Liver (tissue), 8 donors: ENCODE measurements at regions not wholly inside any gene's neighbourhood (a gene's known extent, or its start where the extent isn't known, plus 50 kb on each side); places are given as distances from the start of the nearest gene placed in this dataset.
A peak's percentile ranks its signal among the peaks of the same experiment; 100 is the strongest.

Experiments used
- DNase-seq: peaks from one replicate; pipeline ENCODE4 v3.0.0-alpha.2; 2017; ENCODE audit warnings: low spot score
- H3K27ac ChIP-seq, 2 donors: one replicate each; pipeline ENCODE4 v1.7.0; 2013; ENCODE audit warnings: inconsistent platforms in 2 of 2, low read length in 2 of 2, control low read depth in 1 of 2, low read depth in 1 of 2, mild to moderate bottlenecking in 1 of 2
- H3K27me3 ChIP-seq, 4 donors: one replicate each; pipeline versions ENCODE4 v1.6.1 to v1.7.0; 2013; ENCODE audit warnings: low read length in 3 of 4, inconsistent platforms in 1 of 4, mild to moderate bottlenecking in 1 of 4, moderate library complexity in 1 of 4; ENCODE audit not compliant: control insufficient read depth in 4 of 4, insufficient read depth in 4 of 4
- H3K36me3 ChIP-seq, 4 donors: one replicate each; pipeline versions ENCODE4 v1.6.1 to v1.7.0; 2013; ENCODE audit warnings: low read length in 3 of 4, mild to moderate bottlenecking in 3 of 4, low read depth in 1 of 4, moderate library complexity in 1 of 4; ENCODE audit not compliant: control insufficient read depth in 4 of 4, insufficient read depth in 3 of 4
- H3K4me1 ChIP-seq, 4 donors: one replicate each; pipeline versions ENCODE4 v1.6.1 to v1.7.0; 2013; ENCODE audit warnings: low read length in 3 of 4, mild to moderate bottlenecking in 3 of 4, moderate library complexity in 1 of 4; ENCODE audit not compliant: control insufficient read depth in 4 of 4, insufficient read depth in 4 of 4
- H3K4me3 ChIP-seq, 3 donors: one replicate each; pipeline versions ENCODE4 v1.6.1 to v1.7.0; 2013; ENCODE audit warnings: low read length in 3 of 3, control low read depth in 1 of 3, low read depth in 1 of 3, mild to moderate bottlenecking in 1 of 3
- H3K9ac ChIP-seq, 2 donors: one replicate each; pipeline ENCODE4 v1.7.0; 2013; ENCODE audit warnings: low read length in 2 of 2, mild to moderate bottlenecking in 2 of 2, moderate library complexity in 2 of 2, control low read depth in 1 of 2, low read depth in 1 of 2
- H3K9me3 ChIP-seq, 4 donors: one replicate each; pipeline versions ENCODE4 v1.6.1 to v1.7.0; 2013; ENCODE audit warnings: low read length in 3 of 4; ENCODE audit not compliant: control insufficient read depth in 4 of 4
- EGR1 ChIP-seq, 2 donors: IDR thresholded peaks; 2 replicates each; pipeline ENCODE4 v1.6.1; 2016 to 2018; ENCODE audit warnings: antibody characterized with exemption in 2 of 2, low read depth in 2 of 2
- FOXA1 ChIP-seq: IDR thresholded peaks from 2 replicates; pipeline ENCODE4 v1.6.1; 2016; ENCODE audit warnings: antibody characterized with exemption
- FOXA2 ChIP-seq: IDR thresholded peaks from 2 replicates; pipeline ENCODE4 v1.6.1; 2016; ENCODE audit warnings: antibody characterized with exemption
- GABPA ChIP-seq, 2 donors: IDR thresholded peaks in 1 of 2; conservative IDR thresholded peaks in 1 of 2; 2 replicates each; pipeline ENCODE4 v1.6.1; 2016; ENCODE audit warnings: antibody characterized with exemption in 2 of 2, mild to moderate bottlenecking in 1 of 2, moderate library complexity in 1 of 2
- HNF4A ChIP-seq, 2 donors: conservative IDR thresholded peaks; 2 replicates each; pipeline ENCODE4 v1.6.1; 2016; ENCODE audit warnings: antibody characterized with exemption in 2 of 2, mild to moderate bottlenecking in 2 of 2
- HNF4G ChIP-seq: IDR thresholded peaks from 2 replicates; pipeline ENCODE4 v1.6.1; 2016; ENCODE audit warnings: antibody characterized with exemption
- JUND ChIP-seq, 2 donors: IDR thresholded peaks; 2 replicates each; pipeline ENCODE4 v1.6.1; 2016; ENCODE audit warnings: antibody characterized with exemption in 2 of 2
- NR2F2 ChIP-seq: IDR thresholded peaks from 2 replicates; pipeline ENCODE4 v1.6.1; 2016; ENCODE audit warnings: antibody characterized with exemption
- RAD21 ChIP-seq, 2 donors: IDR thresholded peaks; 2 replicates each; pipeline ENCODE4 v1.6.1; 2016; ENCODE audit warnings: antibody characterized with exemption in 2 of 2, mild to moderate bottlenecking in 2 of 2
- RXRA ChIP-seq, 2 donors: IDR thresholded peaks; 2 replicates each; pipeline ENCODE4 v1.6.1; 2017 to 2018; ENCODE audit warnings: antibody characterized with exemption in 2 of 2, mild to moderate bottlenecking in 1 of 2
- SP1 ChIP-seq: IDR thresholded peaks from 2 replicates; pipeline ENCODE4 v1.6.1; 2018; ENCODE audit warnings: antibody characterized with exemption, mild to moderate bottlenecking
- TAF1 ChIP-seq: conservative IDR thresholded peaks from 2 replicates; pipeline ENCODE4 v1.6.1; 2016; ENCODE audit warnings: antibody characterized with exemption, mild to moderate bottlenecking
- YY1 ChIP-seq: IDR thresholded peaks from 2 replicates; pipeline ENCODE4 v1.6.1; 2016; ENCODE audit warnings: antibody characterized with exemption, mild to moderate bottlenecking
- WGBS: extraction: QIAGEN DNeasy Blood & Tissue Kit; methylation state at CpG from one replicate; pipeline ENCODE4 v1.1.7; 2013; 5-methylcytosine and 5-hydroxymethylcytosine counted together
- TF ChIP-seq, protein P1 (sequence below): IDR thresholded peaks from 2 replicates; pipeline ENCODE4 v1.6.1; 2016; ENCODE audit warnings: antibody characterized with exemption
- TF ChIP-seq, protein P2 (sequence below): IDR thresholded peaks from 2 replicates; pipeline ENCODE4 v1.6.1; 2016; ENCODE audit warnings: antibody characterized with exemption, mild to moderate bottlenecking
- TF ChIP-seq, protein P3 (sequence below): fragments of 150-350 bp; IDR thresholded peaks from 2 replicates; pipeline ENCODE4 v1.5.1; 2017; ENCODE audit warnings: improper control_type of control experiment, low read depth, low read length; ENCODE audit not compliant: missing input control
- TF ChIP-seq, protein P4 (sequence below): IDR thresholded peaks from 2 replicates; pipeline ENCODE4 v1.6.1; 2016; ENCODE audit warnings: antibody characterized with exemption
- TF ChIP-seq, protein P5 (sequence below): IDR thresholded peaks from 2 replicates; pipeline ENCODE4 v1.6.1; 2016; ENCODE audit warnings: antibody characterized with exemption
- donor health status: healthy.
- donor health status: healthy.
- donor health status: healthy.
- donor health status: healthy.
- donor health status: healthy.

DNA sequence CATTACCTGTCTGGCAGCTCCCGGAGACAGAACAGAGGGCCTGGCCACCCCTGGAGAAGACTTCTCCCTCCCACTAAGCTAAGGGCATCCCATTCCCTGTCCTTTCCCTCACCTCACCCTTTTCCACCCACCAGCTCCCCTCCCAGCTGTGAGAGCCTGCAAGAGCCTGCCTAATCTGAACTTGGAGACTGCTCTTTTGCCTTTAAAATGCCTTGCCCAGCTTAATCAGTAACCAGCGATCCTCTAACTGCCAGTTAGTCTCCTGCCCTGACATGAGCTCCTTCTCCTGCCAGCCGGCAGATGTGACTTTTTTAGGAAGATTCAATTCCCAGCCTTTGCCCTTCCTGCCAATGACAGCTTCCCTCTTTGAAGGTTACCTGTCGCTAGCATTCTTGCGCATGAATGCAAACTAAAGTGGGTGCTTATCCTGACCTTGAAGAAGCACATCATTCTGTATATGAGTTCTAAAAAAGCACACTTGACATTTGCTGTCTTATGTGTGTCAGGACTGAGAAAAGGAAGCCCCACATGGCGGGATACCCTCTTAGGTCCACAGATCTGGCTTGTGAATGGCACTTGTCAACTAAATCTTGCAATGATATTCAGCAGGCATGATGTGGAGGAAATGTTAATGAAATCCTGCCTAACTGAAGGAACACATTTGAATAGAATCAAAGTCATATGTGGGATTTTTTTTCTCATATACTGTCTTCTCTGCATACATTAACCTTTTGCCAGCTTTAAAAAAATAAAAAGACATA, 411.2 kb upstream of the SLC30A5 start:
- no peaks in the 10 kb centered on the region for H3K27me3 ChIP-seq
- H3K4me1 ChIP-seq, result peaks cover 0 to 22% (median 21%) of the 10 kb centered on the region in 4 donors
- no peak overlapping the region for H3K9ac ChIP-seq
- H3K36me3 ChIP-seq, result peaks cover 0 to 2% (median 0%) of the 10 kb centered on the region in 4 donors
- H3K4me3 ChIP-seq, result no peak overlapping the region
- peak overlapping the region; percentile 33 to 51 for H3K27ac ChIP-seq
- no peaks in the 10 kb centered on the region for H3K9me3 ChIP-seq
- no peak for DNase-seq
- TF ChIP-seq FOXA2 (no peak), NR2F2 (no peak), RXRA (IDR thresholded peaks at IDR 0.05) (peak; percentile 76 to 86), RAD21 (IDR thresholded peaks at IDR 0.05) (peak; percentile 57 to 58), HNF4A (conservative IDR thresholded peaks at IDR 0.05) (peak; percentile 65 to 84), TAF1 (peak; percentile 4), EGR1 (IDR thresholded peaks at IDR 0.05; ENCODE audit: low read depth in 2 of 2) (no peak), YY1 (peak; percentile 51), HNF4G (no peak), GABPA (IDR thresholded peaks at IDR 0.05 in 1 of 2, conservative IDR thresholded peaks at IDR 0.05 in 1 of 2) (no peak), FOXA1 (peak; percentile 39), SP1 (peak; percentile 73), JUND (IDR thresholded peaks at IDR 0.05) (peak in 1 of 2 donors; percentile 74)
- TF ChIP-seq, protein P1, sequence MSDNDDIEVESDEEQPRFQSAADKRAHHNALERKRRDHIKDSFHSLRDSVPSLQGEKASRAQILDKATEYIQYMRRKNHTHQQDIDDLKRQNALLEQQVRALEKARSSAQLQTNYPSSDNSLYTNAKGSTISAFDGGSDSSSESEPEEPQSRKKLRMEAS, result peak; percentile 54
- TF ChIP-seq, protein P2, sequence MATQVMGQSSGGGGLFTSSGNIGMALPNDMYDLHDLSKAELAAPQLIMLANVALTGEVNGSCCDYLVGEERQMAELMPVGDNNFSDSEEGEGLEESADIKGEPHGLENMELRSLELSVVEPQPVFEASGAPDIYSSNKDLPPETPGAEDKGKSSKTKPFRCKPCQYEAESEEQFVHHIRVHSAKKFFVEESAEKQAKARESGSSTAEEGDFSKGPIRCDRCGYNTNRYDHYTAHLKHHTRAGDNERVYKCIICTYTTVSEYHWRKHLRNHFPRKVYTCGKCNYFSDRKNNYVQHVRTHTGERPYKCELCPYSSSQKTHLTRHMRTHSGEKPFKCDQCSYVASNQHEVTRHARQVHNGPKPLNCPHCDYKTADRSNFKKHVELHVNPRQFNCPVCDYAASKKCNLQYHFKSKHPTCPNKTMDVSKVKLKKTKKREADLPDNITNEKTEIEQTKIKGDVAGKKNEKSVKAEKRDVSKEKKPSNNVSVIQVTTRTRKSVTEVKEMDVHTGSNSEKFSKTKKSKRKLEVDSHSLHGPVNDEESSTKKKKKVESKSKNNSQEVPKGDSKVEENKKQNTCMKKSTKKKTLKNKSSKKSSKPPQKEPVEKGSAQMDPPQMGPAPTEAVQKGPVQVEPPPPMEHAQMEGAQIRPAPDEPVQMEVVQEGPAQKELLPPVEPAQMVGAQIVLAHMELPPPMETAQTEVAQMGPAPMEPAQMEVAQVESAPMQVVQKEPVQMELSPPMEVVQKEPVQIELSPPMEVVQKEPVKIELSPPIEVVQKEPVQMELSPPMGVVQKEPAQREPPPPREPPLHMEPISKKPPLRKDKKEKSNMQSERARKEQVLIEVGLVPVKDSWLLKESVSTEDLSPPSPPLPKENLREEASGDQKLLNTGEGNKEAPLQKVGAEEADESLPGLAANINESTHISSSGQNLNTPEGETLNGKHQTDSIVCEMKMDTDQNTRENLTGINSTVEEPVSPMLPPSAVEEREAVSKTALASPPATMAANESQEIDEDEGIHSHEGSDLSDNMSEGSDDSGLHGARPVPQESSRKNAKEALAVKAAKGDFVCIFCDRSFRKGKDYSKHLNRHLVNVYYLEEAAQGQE, result peak; percentile 56
- TF ChIP-seq, protein P3, sequence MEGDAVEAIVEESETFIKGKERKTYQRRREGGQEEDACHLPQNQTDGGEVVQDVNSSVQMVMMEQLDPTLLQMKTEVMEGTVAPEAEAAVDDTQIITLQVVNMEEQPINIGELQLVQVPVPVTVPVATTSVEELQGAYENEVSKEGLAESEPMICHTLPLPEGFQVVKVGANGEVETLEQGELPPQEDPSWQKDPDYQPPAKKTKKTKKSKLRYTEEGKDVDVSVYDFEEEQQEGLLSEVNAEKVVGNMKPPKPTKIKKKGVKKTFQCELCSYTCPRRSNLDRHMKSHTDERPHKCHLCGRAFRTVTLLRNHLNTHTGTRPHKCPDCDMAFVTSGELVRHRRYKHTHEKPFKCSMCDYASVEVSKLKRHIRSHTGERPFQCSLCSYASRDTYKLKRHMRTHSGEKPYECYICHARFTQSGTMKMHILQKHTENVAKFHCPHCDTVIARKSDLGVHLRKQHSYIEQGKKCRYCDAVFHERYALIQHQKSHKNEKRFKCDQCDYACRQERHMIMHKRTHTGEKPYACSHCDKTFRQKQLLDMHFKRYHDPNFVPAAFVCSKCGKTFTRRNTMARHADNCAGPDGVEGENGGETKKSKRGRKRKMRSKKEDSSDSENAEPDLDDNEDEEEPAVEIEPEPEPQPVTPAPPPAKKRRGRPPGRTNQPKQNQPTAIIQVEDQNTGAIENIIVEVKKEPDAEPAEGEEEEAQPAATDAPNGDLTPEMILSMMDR, result no peak
- TF ChIP-seq, protein P4, sequence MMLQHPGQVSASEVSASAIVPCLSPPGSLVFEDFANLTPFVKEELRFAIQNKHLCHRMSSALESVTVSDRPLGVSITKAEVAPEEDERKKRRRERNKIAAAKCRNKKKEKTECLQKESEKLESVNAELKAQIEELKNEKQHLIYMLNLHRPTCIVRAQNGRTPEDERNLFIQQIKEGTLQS, result no peak
- TF ChIP-seq, protein P5, sequence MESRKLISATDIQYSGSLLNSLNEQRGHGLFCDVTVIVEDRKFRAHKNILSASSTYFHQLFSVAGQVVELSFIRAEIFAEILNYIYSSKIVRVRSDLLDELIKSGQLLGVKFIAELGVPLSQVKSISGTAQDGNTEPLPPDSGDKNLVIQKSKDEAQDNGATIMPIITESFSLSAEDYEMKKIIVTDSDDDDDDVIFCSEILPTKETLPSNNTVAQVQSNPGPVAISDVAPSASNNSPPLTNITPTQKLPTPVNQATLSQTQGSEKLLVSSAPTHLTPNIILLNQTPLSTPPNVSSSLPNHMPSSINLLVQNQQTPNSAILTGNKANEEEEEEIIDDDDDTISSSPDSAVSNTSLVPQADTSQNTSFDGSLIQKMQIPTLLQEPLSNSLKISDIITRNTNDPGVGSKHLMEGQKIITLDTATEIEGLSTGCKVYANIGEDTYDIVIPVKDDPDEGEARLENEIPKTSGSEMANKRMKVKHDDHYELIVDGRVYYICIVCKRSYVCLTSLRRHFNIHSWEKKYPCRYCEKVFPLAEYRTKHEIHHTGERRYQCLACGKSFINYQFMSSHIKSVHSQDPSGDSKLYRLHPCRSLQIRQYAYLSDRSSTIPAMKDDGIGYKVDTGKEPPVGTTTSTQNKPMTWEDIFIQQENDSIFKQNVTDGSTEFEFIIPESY, result peak; percentile 35
- WGBS, result 34% methylated on average over 6 of the region's 6 CpGs
